Adrenal gland (tissue), 5 donors: ENCODE measurements at regions not wholly inside any gene's neighbourhood (a gene's known extent, or its start where the extent isn't known, plus 50 kb on each side); places are given as distances from the start of the nearest gene placed in this dataset.

Experiments
- CTCF ChIP-seq, 6 experiments: fragments of 450-650 bp in 4 of 6; fragments of 200-600 bp in 2 of 6; sonication (generic) in 1 of 6; IDR thresholded peaks; 1 replicate in 5 of 6; 2 replicates in 1 of 6; pipeline versions ENCODE4 v1.5.1 to v1.8.0; 2016 to 2021; ENCODE audit warnings: antibody characterized with exemption in 6 of 6, mild to moderate bottlenecking in 2 of 6, moderate library complexity in 1 of 6
- POLR2A ChIP-seq, 2 donors: fragments of 450-650 bp; IDR thresholded peaks; one replicate each; pipeline ENCODE4 v1.6.1; 2017; ENCODE audit warnings: antibody characterized with exemption in 2 of 2, mild to moderate bottlenecking in 2 of 2, moderate library complexity in 1 of 2
- donor health status: DM: no; HTN: no; CAD: no.

GRCh38 chr18:40274618-40275196 lies 1680.3 kb upstream of the PIK3C3 start:
- TF ChIP-seq CTCF (IDR thresholded peaks at IDR 0.05) (no peak), POLR2A (IDR thresholded peaks at IDR 0.05) (no peak)
